LNCaP clone FGC (cell line): ENCODE measurements at regions not wholly inside any gene's neighbourhood (a gene's known extent, or its start where the extent isn't known, plus 50 kb on each side); places are given as distances from the start of the nearest gene placed in this dataset.
A peak's percentile ranks its signal among the peaks of the same experiment; 100 is the strongest.

Source experiments
- DNase-seq: peaks from one replicate; pipeline ENCODE4 v3.0.0-alpha.2; 2011; ENCODE audit warnings: low read depth
- H3K4me3 ChIP-seq: 2 replicates; pipeline ENCODE4 v1.5.1; 2011; ENCODE audit warnings: mild to moderate bottlenecking, low read depth, low read length, control low read depth
- TF ChIP-seq, protein P1 (sequence below): IDR thresholded peaks from 2 replicates; pipeline ENCODE4 v1.5.1; 2012; ENCODE audit warnings: mild to moderate bottlenecking; ENCODE audit not compliant: control insufficient read depth, insufficient read depth; ENCODE audit errors: extremely low read depth

DNA sequence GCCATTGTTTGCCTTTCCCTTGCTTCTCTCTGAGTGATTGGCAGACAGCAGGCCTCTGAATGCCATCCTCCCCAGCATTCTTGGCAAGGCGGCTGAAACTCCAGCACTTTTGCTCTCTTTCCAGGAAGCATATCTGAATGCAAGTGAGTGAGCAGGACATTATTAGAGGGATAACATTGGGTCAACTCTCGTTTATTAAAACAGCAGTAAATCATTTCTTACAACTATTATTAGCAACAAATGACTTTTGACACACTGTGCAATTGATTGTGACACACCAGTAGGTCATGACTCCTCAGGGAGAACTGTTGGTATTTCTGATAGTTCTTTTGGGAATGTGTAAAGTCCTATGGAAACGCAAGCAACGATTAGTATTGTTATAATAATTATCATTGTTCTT is 103.8 kb downstream of the EFNB1 start:
- H3K4me3 ChIP-seq, result no peak overlapping the region
- TF ChIP-seq, protein P1, sequence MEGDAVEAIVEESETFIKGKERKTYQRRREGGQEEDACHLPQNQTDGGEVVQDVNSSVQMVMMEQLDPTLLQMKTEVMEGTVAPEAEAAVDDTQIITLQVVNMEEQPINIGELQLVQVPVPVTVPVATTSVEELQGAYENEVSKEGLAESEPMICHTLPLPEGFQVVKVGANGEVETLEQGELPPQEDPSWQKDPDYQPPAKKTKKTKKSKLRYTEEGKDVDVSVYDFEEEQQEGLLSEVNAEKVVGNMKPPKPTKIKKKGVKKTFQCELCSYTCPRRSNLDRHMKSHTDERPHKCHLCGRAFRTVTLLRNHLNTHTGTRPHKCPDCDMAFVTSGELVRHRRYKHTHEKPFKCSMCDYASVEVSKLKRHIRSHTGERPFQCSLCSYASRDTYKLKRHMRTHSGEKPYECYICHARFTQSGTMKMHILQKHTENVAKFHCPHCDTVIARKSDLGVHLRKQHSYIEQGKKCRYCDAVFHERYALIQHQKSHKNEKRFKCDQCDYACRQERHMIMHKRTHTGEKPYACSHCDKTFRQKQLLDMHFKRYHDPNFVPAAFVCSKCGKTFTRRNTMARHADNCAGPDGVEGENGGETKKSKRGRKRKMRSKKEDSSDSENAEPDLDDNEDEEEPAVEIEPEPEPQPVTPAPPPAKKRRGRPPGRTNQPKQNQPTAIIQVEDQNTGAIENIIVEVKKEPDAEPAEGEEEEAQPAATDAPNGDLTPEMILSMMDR, result no peak
- peak; percentile 19 for DNase-seq

DNA sequence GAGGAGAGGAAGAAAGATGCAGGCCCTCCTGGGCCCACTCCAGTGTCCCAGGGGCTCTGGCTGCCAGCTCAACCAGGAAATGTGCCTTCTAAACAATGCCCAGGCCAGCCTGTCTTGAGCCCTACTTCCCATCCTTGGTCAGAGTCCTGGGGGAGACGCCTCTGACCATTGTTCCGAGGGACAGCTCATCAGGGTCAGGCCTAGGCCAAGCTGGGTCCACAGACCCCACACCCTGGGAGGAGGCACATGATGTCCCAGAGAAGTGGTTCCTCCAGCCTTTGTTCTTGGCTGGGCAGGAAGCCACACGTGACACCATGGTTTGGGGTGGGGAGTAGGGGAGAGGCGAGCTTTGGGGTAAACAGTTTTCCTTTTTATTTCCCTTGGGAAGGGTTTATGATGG is 102.5 kb downstream of the EFNB1 start:
- no peak for DNase-seq
- TF ChIP-seq, protein P1, result no peak
- H3K4me3 ChIP-seq, result no peak overlapping the region

DNA sequence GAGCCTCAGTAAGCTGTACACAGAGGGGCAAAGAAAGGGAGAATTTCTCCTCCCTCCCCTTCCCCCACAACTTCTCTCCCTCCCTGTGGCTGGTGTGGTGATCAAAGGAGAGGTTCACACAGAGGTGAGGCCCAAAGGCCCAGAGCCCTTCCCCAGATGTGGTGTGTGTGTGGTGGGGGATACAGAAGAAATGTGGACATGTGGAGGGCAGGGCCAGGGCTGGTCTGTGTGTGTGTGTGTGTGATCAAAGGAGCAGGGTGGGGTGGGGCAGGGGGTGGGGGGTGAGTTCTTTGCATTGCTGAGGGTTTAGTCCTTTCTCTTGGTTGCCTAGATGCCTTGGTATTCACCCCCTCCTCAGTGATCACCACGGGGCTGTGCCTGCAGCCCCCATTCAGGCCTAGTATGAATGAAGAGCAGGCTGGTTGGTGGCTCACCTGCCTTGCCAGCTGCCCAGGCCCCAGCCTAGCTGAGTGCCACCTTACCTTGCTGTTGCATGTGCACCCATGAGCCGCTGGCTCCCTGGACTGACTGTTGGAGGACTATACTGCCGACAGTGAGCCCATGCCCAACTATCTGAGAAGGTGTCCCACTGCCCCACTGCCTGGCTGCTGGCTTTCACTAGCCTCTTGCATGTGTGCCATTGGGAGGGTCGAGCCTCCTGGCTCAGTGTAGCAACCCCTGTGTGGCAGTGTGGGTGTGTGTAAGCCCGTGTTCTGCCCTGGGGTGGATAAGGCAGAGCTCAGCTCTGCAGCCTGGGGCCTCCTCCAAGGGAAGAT is 101.9 kb downstream of the EFNB1 start:
- H3K4me3 ChIP-seq, result no peak overlapping the region
- no peak for DNase-seq
- TF ChIP-seq, protein P1, result no peak

DNA sequence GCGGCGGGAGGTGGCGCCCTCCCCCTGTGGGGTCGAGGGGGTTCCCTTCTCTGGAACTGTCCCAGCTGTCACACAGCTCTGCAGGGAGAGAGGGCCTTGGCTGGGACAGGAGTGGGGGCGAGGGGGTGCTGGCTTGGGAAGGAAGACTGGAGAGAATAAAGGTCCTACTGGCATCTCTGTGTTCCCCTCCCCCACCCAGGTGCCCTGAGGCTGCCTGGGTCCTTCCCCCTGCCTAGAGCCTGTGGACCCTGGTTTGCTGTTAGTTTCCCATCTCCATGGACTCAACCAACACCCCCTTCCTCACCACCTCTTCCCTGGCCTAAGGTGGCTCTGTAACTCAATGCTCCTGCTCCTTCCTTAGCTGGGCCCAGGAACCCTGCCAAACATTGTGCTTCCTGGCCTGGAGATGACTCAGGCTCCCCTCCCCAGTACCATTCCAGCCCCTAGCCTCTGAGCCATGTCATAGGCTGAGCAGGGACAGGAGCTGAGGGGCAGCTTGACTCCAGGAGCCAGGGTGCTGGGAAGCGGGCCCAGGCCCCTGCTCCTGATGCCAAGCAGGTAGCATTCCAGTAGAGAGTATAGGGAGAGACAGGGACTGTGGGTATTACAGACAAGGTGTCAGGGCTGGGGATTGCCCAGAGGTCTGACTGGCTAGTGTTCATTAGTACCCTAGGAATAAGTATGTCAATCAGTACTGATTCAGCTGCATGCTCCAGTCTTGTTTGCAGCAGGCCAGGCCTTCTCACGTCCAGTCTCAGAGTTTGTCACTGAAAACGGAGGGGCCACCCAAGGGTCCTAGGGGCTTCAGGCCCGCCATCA is 100.7 kb downstream of the EFNB1 start:
- TF ChIP-seq, protein P1, result no peak
- no peak for DNase-seq
- H3K4me3 ChIP-seq, result no peak overlapping the region

DNA sequence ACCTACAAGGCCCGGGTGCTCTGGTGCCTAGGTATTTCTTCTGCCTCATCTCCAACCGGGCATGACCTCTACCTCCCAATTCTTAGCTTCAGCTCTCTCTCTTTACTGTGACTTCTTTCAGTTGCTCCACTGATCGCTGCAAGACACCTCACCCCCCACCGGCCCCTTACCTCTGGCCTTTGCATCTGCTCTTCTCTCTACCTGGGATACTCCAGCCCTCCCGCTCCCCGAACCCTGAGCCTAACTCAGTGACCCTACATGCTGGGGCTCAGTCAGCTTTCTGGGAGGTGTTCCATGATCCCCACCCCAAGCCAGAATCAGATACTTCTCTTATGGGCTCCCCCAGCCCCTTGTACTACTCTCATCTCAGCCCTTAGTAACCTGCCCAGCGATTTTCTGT is 99.6 kb downstream of the EFNB1 start:
- no peak for DNase-seq
- TF ChIP-seq, protein P1, result no peak

DNA sequence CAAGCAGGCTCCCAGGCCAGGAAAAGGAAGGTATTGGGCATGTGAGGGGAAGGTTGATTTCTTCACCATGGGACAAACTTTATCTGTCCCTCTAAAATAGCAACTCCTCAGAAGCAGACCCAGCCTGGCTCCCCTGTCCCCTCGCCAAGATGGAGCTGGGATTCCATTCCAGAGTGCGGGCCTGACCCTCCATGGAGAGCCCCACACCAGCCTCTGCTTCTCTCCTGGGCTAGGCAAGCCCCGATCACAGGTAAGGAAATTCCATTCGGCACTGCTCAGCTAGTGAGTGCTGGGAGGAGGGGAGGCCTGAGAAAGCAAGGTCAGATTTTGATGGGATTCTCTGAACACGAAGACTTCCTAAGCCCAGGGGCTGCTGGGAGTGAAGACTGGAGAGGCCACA is 98.4 kb downstream of the EFNB1 start:
- TF ChIP-seq, protein P1, result no peak

More for the DNA sequence above, 99.6 kb downstream of the EFNB1 start:
- H3K4me3 ChIP-seq, result no peak overlapping the region

More for the DNA sequence above, 98.4 kb downstream of the EFNB1 start:
- no peak overlapping the region for H3K4me3 ChIP-seq
- no peak for DNase-seq
